Panc1 (cell line): ENCODE measurements at regions not wholly inside any gene's neighbourhood (a gene's known extent, or its start where the extent isn't known, plus 50 kb on each side); places are given as distances from the start of the nearest gene placed in this dataset.

ENCODE experiments used
- POLR2AphosphoS5 ChIP-seq: IDR thresholded peaks from 2 replicates; pipeline ENCODE4 v1.6.1; 2012; ENCODE audit warnings: mild to moderate bottlenecking, low read depth, low read length, moderate library complexity
- SIN3A ChIP-seq: IDR thresholded peaks from 2 replicates; pipeline ENCODE4 v1.6.1; 2012; ENCODE audit warnings: low read depth, mild to moderate bottlenecking, low read length, moderate library complexity, borderline replicate concordance; ENCODE audit not compliant: insufficient read depth
- TF ChIP-seq, protein P1 (sequence below): fragments of 450-650 bp; IDR thresholded peaks from 2 replicates; pipeline ENCODE4 v1.5.1; 2017; ENCODE audit warnings: mild to moderate bottlenecking
- TF ChIP-seq, protein P2 (sequence below), 2 experiments: IDR thresholded peaks; 2 replicates each; pipeline ENCODE4 v1.6.1; 2011 to 2012; ENCODE audit warnings: low read depth in 2 of 2, control low read depth in 1 of 2, low read length in 1 of 2, mild to moderate bottlenecking in 1 of 2, moderate library complexity in 1 of 2; ENCODE audit not compliant: insufficient read depth in 1 of 2

DNA sequence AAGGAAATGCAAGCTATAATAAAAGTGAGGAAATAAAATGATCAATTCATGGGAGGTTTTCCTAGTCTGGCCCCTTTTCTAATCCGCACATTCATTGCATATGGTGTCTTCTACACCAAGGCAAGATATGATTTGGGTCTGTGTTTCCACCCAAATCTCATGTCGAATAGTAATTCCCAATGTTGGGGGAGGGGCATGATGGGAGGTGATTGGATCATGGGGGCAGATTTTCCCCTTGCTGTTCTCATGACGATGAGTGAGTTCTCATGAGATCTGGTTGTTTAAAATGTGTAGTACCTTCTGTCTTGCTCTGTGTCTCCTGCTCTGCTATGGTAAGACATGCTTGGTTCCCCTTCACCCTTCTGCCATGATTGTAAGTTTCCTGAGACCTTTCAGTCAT is 315.4 kb downstream of the CYRIA start:
- TF ChIP-seq, protein P1, sequence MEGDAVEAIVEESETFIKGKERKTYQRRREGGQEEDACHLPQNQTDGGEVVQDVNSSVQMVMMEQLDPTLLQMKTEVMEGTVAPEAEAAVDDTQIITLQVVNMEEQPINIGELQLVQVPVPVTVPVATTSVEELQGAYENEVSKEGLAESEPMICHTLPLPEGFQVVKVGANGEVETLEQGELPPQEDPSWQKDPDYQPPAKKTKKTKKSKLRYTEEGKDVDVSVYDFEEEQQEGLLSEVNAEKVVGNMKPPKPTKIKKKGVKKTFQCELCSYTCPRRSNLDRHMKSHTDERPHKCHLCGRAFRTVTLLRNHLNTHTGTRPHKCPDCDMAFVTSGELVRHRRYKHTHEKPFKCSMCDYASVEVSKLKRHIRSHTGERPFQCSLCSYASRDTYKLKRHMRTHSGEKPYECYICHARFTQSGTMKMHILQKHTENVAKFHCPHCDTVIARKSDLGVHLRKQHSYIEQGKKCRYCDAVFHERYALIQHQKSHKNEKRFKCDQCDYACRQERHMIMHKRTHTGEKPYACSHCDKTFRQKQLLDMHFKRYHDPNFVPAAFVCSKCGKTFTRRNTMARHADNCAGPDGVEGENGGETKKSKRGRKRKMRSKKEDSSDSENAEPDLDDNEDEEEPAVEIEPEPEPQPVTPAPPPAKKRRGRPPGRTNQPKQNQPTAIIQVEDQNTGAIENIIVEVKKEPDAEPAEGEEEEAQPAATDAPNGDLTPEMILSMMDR = no peak
- no peak for TF ChIP-seq POLR2AphosphoS5
- TF ChIP-seq SIN3A = no peak
- TF ChIP-seq, protein P2, sequence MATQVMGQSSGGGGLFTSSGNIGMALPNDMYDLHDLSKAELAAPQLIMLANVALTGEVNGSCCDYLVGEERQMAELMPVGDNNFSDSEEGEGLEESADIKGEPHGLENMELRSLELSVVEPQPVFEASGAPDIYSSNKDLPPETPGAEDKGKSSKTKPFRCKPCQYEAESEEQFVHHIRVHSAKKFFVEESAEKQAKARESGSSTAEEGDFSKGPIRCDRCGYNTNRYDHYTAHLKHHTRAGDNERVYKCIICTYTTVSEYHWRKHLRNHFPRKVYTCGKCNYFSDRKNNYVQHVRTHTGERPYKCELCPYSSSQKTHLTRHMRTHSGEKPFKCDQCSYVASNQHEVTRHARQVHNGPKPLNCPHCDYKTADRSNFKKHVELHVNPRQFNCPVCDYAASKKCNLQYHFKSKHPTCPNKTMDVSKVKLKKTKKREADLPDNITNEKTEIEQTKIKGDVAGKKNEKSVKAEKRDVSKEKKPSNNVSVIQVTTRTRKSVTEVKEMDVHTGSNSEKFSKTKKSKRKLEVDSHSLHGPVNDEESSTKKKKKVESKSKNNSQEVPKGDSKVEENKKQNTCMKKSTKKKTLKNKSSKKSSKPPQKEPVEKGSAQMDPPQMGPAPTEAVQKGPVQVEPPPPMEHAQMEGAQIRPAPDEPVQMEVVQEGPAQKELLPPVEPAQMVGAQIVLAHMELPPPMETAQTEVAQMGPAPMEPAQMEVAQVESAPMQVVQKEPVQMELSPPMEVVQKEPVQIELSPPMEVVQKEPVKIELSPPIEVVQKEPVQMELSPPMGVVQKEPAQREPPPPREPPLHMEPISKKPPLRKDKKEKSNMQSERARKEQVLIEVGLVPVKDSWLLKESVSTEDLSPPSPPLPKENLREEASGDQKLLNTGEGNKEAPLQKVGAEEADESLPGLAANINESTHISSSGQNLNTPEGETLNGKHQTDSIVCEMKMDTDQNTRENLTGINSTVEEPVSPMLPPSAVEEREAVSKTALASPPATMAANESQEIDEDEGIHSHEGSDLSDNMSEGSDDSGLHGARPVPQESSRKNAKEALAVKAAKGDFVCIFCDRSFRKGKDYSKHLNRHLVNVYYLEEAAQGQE (IDR thresholded peaks at IDR 0.05; ENCODE audit: insufficient read depth in 1 of 2, low read depth in 2 of 2, low read length in 1 of 2) = no peak
